Osteoblast (primary cell): ENCODE measurements at regions not wholly inside any gene's neighbourhood (a gene's known extent, or its start where the extent isn't known, plus 50 kb on each side); places are given as distances from the start of the nearest gene placed in this dataset.

ENCODE experiments used
- DNase-seq: peaks from one replicate; pipeline ENCODE4 v3.0.0; 2011; ENCODE audit warnings: low spot score, mixed read lengths; ENCODE audit not compliant: insufficient read length; ENCODE audit errors: missing footprints
- H2AFZ ChIP-seq: 2 replicates; pipeline ENCODE4 v1.6.0; 2011; ENCODE audit warnings: mild to moderate bottlenecking, low read length
- H3K27ac ChIP-seq: 2 replicates; pipeline ENCODE4 v1.5.1; 2011; ENCODE audit warnings: mild to moderate bottlenecking, low read depth, low read length, moderate library complexity
- H3K27me3 ChIP-seq: 2 replicates; pipeline ENCODE4 v1.6.0; 2012; ENCODE audit warnings: mild to moderate bottlenecking, control low read depth, inconsistent platforms, low read length, moderate library complexity; ENCODE audit not compliant: insufficient read depth
- H3K36me3 ChIP-seq: 2 replicates; pipeline ENCODE4 v1.5.1; 2011; ENCODE audit warnings: mild to moderate bottlenecking, low read length, control low read depth, moderate library complexity; ENCODE audit not compliant: insufficient read depth
- H3K4me1 ChIP-seq: 2 replicates; pipeline ENCODE4 v1.5.1; 2011; ENCODE audit warnings: mild to moderate bottlenecking, low read length, control low read depth, moderate library complexity; ENCODE audit not compliant: insufficient read depth
- H3K4me2 ChIP-seq: 2 replicates; pipeline ENCODE4 v1.6.0; 2011; ENCODE audit warnings: mild to moderate bottlenecking, low read length; ENCODE audit not compliant: insufficient read depth
- H3K4me3 ChIP-seq: fragments of 200-600 bp; sonication (generic); 3 replicates; pipeline ENCODE4 v1.5.1; 2012; ENCODE audit warnings: mild to moderate bottlenecking, low read length, inconsistent platforms; ENCODE audit not compliant: insufficient read depth
- H3K79me2 ChIP-seq: 2 replicates; pipeline ENCODE4 v1.6.0; 2012; ENCODE audit warnings: mild to moderate bottlenecking, low read length, control low read depth, inconsistent platforms; ENCODE audit not compliant: insufficient read depth
- H3K9me3 ChIP-seq: 2 replicates; pipeline ENCODE4 v1.5.1; 2011; ENCODE audit warnings: low read depth, low read length, control low read depth
- H4K20me1 ChIP-seq: 2 replicates; pipeline ENCODE4 v1.6.0; 2012; ENCODE audit warnings: mild to moderate bottlenecking, low read length, control low read depth; ENCODE audit not compliant: insufficient read depth
- TF ChIP-seq, protein P1 (sequence below): IDR thresholded peaks from 2 replicates; pipeline ENCODE4 v1.5.1; 2011; ENCODE audit warnings: mild to moderate bottlenecking, low read depth, low read length, moderate library complexity; ENCODE audit errors: extremely low read depth

DNA sequence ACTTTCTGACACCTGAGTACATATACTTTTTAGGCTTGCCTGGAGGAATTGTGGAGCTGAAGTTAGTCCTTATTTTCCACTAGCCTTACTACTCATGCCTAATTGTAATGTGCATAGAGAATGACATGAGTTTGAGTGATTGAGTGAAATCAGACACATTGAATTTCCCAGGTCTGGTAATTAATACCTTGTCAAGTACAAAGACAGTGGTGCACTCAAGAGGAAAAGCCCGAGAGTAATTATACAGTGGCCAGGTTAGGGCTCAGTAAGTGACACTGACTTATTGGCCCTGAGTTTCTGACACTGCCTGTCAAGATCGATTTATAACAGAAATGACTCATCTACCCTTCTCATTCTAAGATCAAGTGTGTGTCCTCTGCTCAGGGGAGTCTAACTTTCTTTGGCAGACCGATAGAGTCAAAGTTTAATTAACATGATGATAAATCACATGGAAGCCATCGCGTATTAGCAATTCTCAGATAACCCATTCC lies 288.3 kb downstream of the TPBG start:
- Histone ChIP-seq H3K36me3 (no peaks in the 10 kb centered on the region), H3K4me1 (no peaks in the 10 kb centered on the region), H4K20me1 (no peaks in the 10 kb centered on the region), H3K9me3 (no peaks in the 10 kb centered on the region), H2AFZ (no peak overlapping the region), H3K27me3 (no peaks in the 10 kb centered on the region), H3K79me2 (no peaks in the 10 kb centered on the region), H3K4me2 (no peak overlapping the region), H3K4me3 (no peak overlapping the region), H3K27ac (no peak overlapping the region)
- TF ChIP-seq, protein P1, sequence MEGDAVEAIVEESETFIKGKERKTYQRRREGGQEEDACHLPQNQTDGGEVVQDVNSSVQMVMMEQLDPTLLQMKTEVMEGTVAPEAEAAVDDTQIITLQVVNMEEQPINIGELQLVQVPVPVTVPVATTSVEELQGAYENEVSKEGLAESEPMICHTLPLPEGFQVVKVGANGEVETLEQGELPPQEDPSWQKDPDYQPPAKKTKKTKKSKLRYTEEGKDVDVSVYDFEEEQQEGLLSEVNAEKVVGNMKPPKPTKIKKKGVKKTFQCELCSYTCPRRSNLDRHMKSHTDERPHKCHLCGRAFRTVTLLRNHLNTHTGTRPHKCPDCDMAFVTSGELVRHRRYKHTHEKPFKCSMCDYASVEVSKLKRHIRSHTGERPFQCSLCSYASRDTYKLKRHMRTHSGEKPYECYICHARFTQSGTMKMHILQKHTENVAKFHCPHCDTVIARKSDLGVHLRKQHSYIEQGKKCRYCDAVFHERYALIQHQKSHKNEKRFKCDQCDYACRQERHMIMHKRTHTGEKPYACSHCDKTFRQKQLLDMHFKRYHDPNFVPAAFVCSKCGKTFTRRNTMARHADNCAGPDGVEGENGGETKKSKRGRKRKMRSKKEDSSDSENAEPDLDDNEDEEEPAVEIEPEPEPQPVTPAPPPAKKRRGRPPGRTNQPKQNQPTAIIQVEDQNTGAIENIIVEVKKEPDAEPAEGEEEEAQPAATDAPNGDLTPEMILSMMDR = no peak
- DNase-seq = no peak

DNA sequence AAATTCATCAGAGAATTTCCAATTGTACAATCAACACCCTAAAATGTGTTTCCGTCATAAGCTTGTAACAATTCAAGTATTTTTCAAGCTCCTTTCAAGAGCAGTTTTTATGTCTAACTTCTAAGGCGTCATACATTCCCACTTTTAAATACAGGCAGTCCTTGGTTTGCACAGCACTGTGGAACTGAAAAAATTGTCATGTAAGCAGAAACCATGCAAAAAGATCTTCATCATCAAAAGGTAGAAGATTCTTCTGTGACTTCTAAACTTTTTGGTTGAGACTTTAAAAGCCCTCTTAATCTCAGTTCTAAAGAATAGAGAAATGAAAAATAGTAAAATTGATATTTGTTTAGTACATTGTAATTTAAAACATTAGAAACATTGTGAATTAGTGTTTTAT lies 315.6 kb downstream of the TPBG start:
- peaks cover 2% of the 10 kb centered on the region for H3K9me3 ChIP-seq
- TF ChIP-seq, protein P1 = no peak

GRCh38 chr6:82680192-82680591 lies 316.6 kb downstream of the TPBG start:
- H4K20me1 ChIP-seq = no peaks in the 10 kb centered on the region
- no peak overlapping the region for H2AFZ ChIP-seq
- H3K27me3 ChIP-seq = peaks cover 4% of the 10 kb centered on the region
- peaks cover 2% of the 10 kb centered on the region for H3K9me3 ChIP-seq
- TF ChIP-seq, protein P1 = no peak
- no peak overlapping the region for H3K27ac ChIP-seq
- no peak overlapping the region for H3K4me2 ChIP-seq
- no peak for DNase-seq
- H3K36me3 ChIP-seq = no peaks in the 10 kb centered on the region
- H3K4me3 ChIP-seq = no peak overlapping the region
- H3K79me2 ChIP-seq = no peaks in the 10 kb centered on the region
- no peaks in the 10 kb centered on the region for H3K4me1 ChIP-seq

More for the DNA sequence above, 315.6 kb downstream of the TPBG start:
- Histone ChIP-seq H3K27me3 (peaks cover 4% of the 10 kb centered on the region), H4K20me1 (no peaks in the 10 kb centered on the region), H2AFZ (no peak overlapping the region), H3K4me1 (no peaks in the 10 kb centered on the region), H3K79me2 (no peaks in the 10 kb centered on the region), H3K27ac (no peak overlapping the region), H3K36me3 (no peaks in the 10 kb centered on the region), H3K4me3 (no peak overlapping the region), H3K4me2 (no peak overlapping the region)
- no peak for DNase-seq

DNA sequence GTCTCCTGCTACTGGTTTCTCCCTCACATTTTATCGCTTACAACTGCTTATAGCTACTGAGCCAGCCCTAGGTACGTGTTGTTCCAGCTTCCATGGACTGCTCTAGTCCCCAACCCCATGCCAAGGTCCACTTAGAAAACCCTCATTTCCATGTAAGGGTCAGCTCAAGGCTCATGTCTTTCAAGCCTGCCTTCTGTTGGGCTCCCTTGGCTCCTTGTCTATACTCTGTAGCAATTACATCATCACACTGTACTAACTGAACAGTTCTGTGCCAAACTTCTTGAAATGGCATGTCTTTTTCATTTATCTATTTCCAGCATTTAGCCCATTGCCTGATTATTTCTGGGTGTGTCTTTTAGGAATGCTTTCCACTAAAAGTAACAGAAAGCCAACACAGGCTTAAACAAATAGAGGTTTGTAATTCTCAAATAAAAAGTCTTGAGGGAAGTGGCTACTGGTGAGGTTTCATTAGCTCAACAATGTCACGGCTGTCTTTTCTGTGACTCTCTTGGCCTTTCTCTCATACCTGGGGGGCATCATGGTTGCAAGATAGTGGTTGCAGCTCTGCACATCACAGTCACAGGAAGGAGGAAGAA lies 317.6 kb downstream of the TPBG start:
- no peaks in the 10 kb centered on the region for H3K36me3 ChIP-seq
- H3K4me1 ChIP-seq = no peaks in the 10 kb centered on the region
- H3K9me3 ChIP-seq = peaks cover 2% of the 10 kb centered on the region
- TF ChIP-seq, protein P1 = no peak
- no peak for DNase-seq
- no peak overlapping the region for H2AFZ ChIP-seq
- H3K27ac ChIP-seq = no peak overlapping the region
- H3K27me3 ChIP-seq = peaks cover 9% of the 10 kb centered on the region
- no peak overlapping the region for H3K4me2 ChIP-seq
- H3K4me3 ChIP-seq = no peak overlapping the region
- no peaks in the 10 kb centered on the region for H3K79me2 ChIP-seq
- H4K20me1 ChIP-seq = no peaks in the 10 kb centered on the region
